Neural crest cell (in vitro differentiated cells): ENCODE measurements at regions not wholly inside any gene's neighbourhood (a gene's known extent, or its start where the extent isn't known, plus 50 kb on each side); places are given as distances from the start of the nearest gene placed in this dataset.

Experiments
- DNase-seq: peaks from one replicate; pipeline ENCODE4 v3.0.0; 2021; ENCODE audit warnings: low read depth, mixed read lengths, low spot score
- H3K27ac Mint-ChIP-seq: one replicate; pipeline ENCODE4 v1.8.0; 2021; ENCODE audit warnings: mild to moderate bottlenecking, mixed read lengths; ENCODE audit not compliant: unreplicated experiment
- H3K27me3 Mint-ChIP-seq: 2 replicates; pipeline ENCODE4 v1.8.0; 2021; ENCODE audit warnings: low read depth, mild to moderate bottlenecking, mixed read lengths
- H3K36me3 Mint-ChIP-seq: 2 replicates; pipeline ENCODE4 v1.8.0; 2021; ENCODE audit warnings: low read depth, mild to moderate bottlenecking, mixed read lengths
- H3K4me1 Mint-ChIP-seq: 2 replicates; pipeline ENCODE4 v1.8.0; 2021; ENCODE audit warnings: mixed read lengths
- H3K4me3 Mint-ChIP-seq: one replicate; pipeline ENCODE4 v1.8.0; 2021; ENCODE audit warnings: mild to moderate bottlenecking, mixed read lengths
- H3K9me3 Mint-ChIP-seq: 2 replicates; pipeline ENCODE4 v1.8.0; 2021; ENCODE audit warnings: mixed read lengths
- CTCF ChIP-seq: fragments of 200-600 bp; sonication (generic); conservative IDR thresholded peaks from 2 replicates; pipeline ENCODE4 v1.5.0; 2021; ENCODE audit warnings: antibody characterized with exemption, mild to moderate bottlenecking

GRCh38 chr2:34107811-34108210 lies 508.7 kb upstream of the FAM98A start:
- peaks cover 2% of the 10 kb centered on the region for H3K9me3 Mint-ChIP-seq
- TF ChIP-seq CTCF = no peak
- H3K27ac Mint-ChIP-seq = no peak overlapping the region
- no peak for DNase-seq
- no peaks in the 10 kb centered on the region for H3K36me3 Mint-ChIP-seq
- H3K4me1 Mint-ChIP-seq = peaks cover 10% of the 10 kb centered on the region
- H3K4me3 Mint-ChIP-seq = no peak overlapping the region
- no peaks in the 10 kb centered on the region for H3K27me3 Mint-ChIP-seq

DNA sequence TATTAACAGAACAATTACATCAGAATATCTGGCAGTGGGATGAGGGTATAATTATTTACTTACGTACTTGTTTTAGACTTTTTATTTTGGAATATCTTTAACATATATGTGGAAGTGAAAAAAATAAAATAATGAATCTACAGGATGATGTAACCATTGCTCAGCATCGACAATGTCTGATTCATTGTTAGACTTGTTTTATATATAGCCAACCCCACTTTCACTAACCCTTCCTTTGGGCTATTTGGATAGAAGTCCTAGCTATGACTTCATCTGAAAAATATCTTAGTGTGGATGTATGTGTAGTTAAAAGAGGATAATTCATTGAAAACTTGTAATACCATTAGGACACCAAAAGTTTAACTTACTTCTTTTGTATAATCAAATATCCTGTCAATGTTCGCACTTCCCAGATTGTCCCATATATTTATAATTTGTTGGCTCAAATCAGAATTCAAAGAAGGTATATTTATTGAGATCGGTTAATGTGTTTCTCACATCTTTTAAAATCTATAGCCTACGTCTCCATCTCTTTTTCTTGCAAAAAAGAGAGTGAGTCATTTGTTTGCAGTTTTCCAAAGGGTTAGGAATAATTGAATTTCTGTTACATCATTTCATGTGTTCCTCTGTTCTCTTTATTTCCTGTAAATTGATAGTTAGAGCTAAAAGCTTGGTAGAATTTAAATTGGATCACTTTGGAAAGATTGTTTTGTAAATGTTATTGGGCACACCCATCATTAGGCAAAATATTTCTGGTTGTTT lies 506.1 kb upstream of the FAM98A start:
- H3K9me3 Mint-ChIP-seq = peaks cover 2% of the 10 kb centered on the region
- no peak overlapping the region for H3K27ac Mint-ChIP-seq
- TF ChIP-seq CTCF = no peak
- no peaks in the 10 kb centered on the region for H3K36me3 Mint-ChIP-seq
- H3K27me3 Mint-ChIP-seq = no peaks in the 10 kb centered on the region
- no peak overlapping the region for H3K4me3 Mint-ChIP-seq
- DNase-seq = no peak
- peaks cover 10% of the 10 kb centered on the region for H3K4me1 Mint-ChIP-seq

- Mint-ChIP-seq H3K27ac (no peak overlapping the region), H3K36me3 (no peaks in the 10 kb centered on the region), H3K4me1 (peaks cover 10% of the 10 kb centered on the region), H3K27me3 (no peaks in the 10 kb centered on the region), H3K9me3 (peaks cover 2% of the 10 kb centered on the region), H3K4me3 (no peak overlapping the region)
- TF ChIP-seq CTCF = no peak
- no peak for DNase-seq
These were observed 505.5 kb upstream of the FAM98A start for GRCh38 chr2:34104601-34105000.

- Mint-ChIP-seq H3K27me3 (no peaks in the 10 kb centered on the region), H3K27ac (no peak overlapping the region), H3K4me1 (peaks cover 10% of the 10 kb centered on the region), H3K9me3 (peaks cover 2% of the 10 kb centered on the region), H3K36me3 (no peaks in the 10 kb centered on the region), H3K4me3 (no peak overlapping the region)
- TF ChIP-seq CTCF = no peak
- DNase-seq = no peak
These were observed 504.3 kb upstream of the FAM98A start for GRCh38 chr2:34103437-34103836.

DNA sequence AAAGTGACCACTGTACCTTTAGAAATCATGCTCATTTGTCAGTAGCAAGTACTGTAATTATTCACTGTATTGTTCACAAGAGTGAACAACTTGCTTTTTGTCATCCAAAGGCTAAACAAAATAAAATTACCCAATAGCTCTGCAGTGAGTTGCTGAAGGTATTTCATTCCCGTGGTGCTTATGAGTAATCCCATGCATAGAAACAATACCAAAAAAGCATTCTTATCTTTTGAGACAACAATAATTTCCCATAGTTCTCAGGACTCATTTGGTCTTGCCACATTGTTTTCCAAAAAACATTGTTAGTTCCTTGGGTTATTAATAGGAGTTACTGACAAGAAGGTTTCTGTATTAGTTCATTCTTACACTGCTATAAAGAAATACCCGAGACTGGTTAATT lies 503.2 kb upstream of the FAM98A start:
- no peak for DNase-seq
- H3K27ac Mint-ChIP-seq = no peak overlapping the region
- no peaks in the 10 kb centered on the region for H3K27me3 Mint-ChIP-seq
- no peak for TF ChIP-seq CTCF
- H3K9me3 Mint-ChIP-seq = no peaks in the 10 kb centered on the region
- no peak overlapping the region for H3K4me3 Mint-ChIP-seq
- H3K4me1 Mint-ChIP-seq = peaks cover 5% of the 10 kb centered on the region
- H3K36me3 Mint-ChIP-seq = no peaks in the 10 kb centered on the region
